Mesenchymal stem cell (in vitro differentiated cells and primary cell): ENCODE measurements at regions not wholly inside any gene's neighbourhood (a gene's known extent, or its start where the extent isn't known, plus 50 kb on each side); places are given as distances from the start of the nearest gene placed in this dataset.

Source experiments
- DNase-seq: peaks from one replicate; pipeline ENCODE4 v3.0.0-alpha.2; 2013
- H2AFZ ChIP-seq: one replicate; pipeline ENCODE4 v1.6.1; 2013; ENCODE audit warnings: low read depth, mild to moderate bottlenecking, control low read depth, inconsistent platforms, low read length, moderate library complexity
- H2AK5ac ChIP-seq: 2 replicates; pipeline ENCODE4 v1.6.1; 2013; ENCODE audit warnings: low read length, moderate library complexity, mild to moderate bottlenecking, inconsistent platforms; ENCODE audit not compliant: severe bottlenecking
- H2BK120ac ChIP-seq: one replicate; pipeline ENCODE4 v1.6.1; 2013; ENCODE audit warnings: low read depth, mild to moderate bottlenecking, inconsistent platforms, low read length, moderate library complexity
- H2BK12ac ChIP-seq, 2 experiments: one replicate each; pipeline ENCODE4 v1.6.1; 2013; ENCODE audit warnings: inconsistent platforms in 2 of 2, low read length in 2 of 2, mild to moderate bottlenecking in 2 of 2, moderate library complexity in 2 of 2, control low read depth in 1 of 2
- H2BK15ac ChIP-seq: one replicate; pipeline ENCODE4 v1.6.1; 2013; ENCODE audit warnings: mild to moderate bottlenecking, low read depth, inconsistent platforms; ENCODE audit not compliant: poor library complexity, severe bottlenecking
- H2BK5ac ChIP-seq: 2 replicates; pipeline ENCODE4 v1.6.1; 2013; ENCODE audit warnings: low read depth, mild to moderate bottlenecking, low read length, control low read depth, inconsistent platforms; ENCODE audit not compliant: poor library complexity, severe bottlenecking
- H3K14ac ChIP-seq, 2 experiments: one replicate each; pipeline ENCODE4 v1.6.1; 2013; ENCODE audit warnings: inconsistent platforms in 2 of 2, low read length in 2 of 2, control low read depth in 1 of 2, mild to moderate bottlenecking in 1 of 2, moderate library complexity in 1 of 2
- H3K18ac ChIP-seq, 2 experiments: one replicate each; pipeline ENCODE4 v1.6.1; 2013; ENCODE audit warnings: inconsistent platforms in 2 of 2, low read length in 2 of 2, control low read depth in 1 of 2, low read depth in 1 of 2, mild to moderate bottlenecking in 1 of 2
- H3K23ac ChIP-seq, 2 experiments: one replicate each; pipeline ENCODE4 v1.6.1; 2013; ENCODE audit warnings: inconsistent platforms in 2 of 2, low read length in 2 of 2, mild to moderate bottlenecking in 2 of 2, moderate library complexity in 2 of 2, control low read depth in 1 of 2
- H3K27ac ChIP-seq: 2 replicates; pipeline ENCODE4 v1.5.1; 2013; ENCODE audit warnings: mild to moderate bottlenecking, moderate library complexity, low read length, control low read depth, inconsistent platforms; ENCODE audit not compliant: poor library complexity, severe bottlenecking
- H3K27me3 ChIP-seq, 2 experiments: 2 replicates each; pipeline versions ENCODE4 v1.6.1 to v1.7.0; 2013; ENCODE audit warnings: low read length in 2 of 2, mild to moderate bottlenecking in 2 of 2, moderate library complexity in 2 of 2, control low read depth in 1 of 2, inconsistent platforms in 1 of 2; ENCODE audit not compliant: control insufficient read depth in 1 of 2, insufficient read depth in 1 of 2
- H3K36me3 ChIP-seq, 2 experiments: 2 replicates each; pipeline versions ENCODE4 v1.6.1 to v1.7.0; 2013; ENCODE audit warnings: low read length in 2 of 2, control low read depth in 1 of 2, inconsistent platforms in 1 of 2, low read depth in 1 of 2, mild to moderate bottlenecking in 1 of 2; ENCODE audit not compliant: insufficient read depth in 2 of 2, control insufficient read depth in 1 of 2
- H3K4ac ChIP-seq, 2 experiments: one replicate each; pipeline ENCODE4 v1.6.1; 2013; ENCODE audit warnings: inconsistent platforms in 2 of 2, low read length in 2 of 2, mild to moderate bottlenecking in 2 of 2, moderate library complexity in 2 of 2, control low read depth in 1 of 2, low read depth in 1 of 2
- H3K4me1 ChIP-seq: 2 replicates; pipeline ENCODE4 v1.6.1; 2013; ENCODE audit warnings: low read depth, low read length, control low read depth; ENCODE audit not compliant: control insufficient read depth, insufficient read depth
- H3K4me2 ChIP-seq: 2 replicates; pipeline ENCODE4 v1.6.1; 2013; ENCODE audit warnings: low read length, mild to moderate bottlenecking, inconsistent platforms; ENCODE audit not compliant: poor library complexity, severe bottlenecking
- H3K4me3 ChIP-seq, 2 experiments: 2 replicates each; pipeline versions ENCODE4 v1.5.1 to v1.7.0; 2013; ENCODE audit warnings: low read length in 2 of 2, mild to moderate bottlenecking in 2 of 2, control low read depth in 1 of 2, low read depth in 1 of 2; ENCODE audit not compliant: insufficient read depth in 1 of 2
- H3K79me1 ChIP-seq: replicated peaks from 2 replicates; pipeline ENCODE4 v1.6.1; 2013; ENCODE audit warnings: mild to moderate bottlenecking, control low read depth, low read length, inconsistent platforms; ENCODE audit not compliant: poor library complexity, severe bottlenecking
- H3K9ac ChIP-seq: 2 replicates; pipeline ENCODE4 v1.7.0; 2013; ENCODE audit warnings: mild to moderate bottlenecking, low read length, moderate library complexity
- H3K9me3 ChIP-seq: 2 replicates; pipeline ENCODE4 v1.7.0; 2013; ENCODE audit warnings: mild to moderate bottlenecking, low read length; ENCODE audit not compliant: control insufficient read depth
- H4K8ac ChIP-seq: one replicate; pipeline ENCODE4 v1.6.1; 2013; ENCODE audit warnings: inconsistent platforms, mild to moderate bottlenecking, low read length, moderate library complexity
- H4K91ac ChIP-seq: one replicate; pipeline ENCODE4 v1.6.1; 2013; ENCODE audit warnings: mild to moderate bottlenecking, low read length, inconsistent platforms
- WGBS: methylation state at CpG from one replicate; pipeline ENCODE4 v1.1.7; 2013; ENCODE audit warnings: mixed read lengths; 5-methylcytosine and 5-hydroxymethylcytosine counted together

DNA sequence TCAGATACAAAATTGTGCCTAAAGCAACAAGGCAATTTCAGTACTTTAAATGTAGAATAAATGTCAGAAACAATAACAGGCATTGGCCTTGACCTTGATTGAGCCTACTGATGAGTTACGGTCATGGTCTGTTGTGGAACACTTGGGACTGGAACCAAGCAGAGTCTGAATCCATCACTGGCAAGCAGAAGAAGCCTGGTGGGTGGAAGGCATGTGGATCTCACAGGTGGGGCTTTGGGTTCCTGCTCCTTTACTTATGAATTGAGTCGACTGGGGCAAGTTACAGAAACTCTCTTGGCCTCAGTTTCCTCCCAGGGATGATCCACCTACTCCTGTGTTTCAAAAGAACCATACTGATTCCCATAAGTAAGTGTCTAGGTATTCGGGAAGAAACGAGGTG is 102.3 kb downstream of the KCNF1 start:
- Histone ChIP-seq H2BK5ac (no peak overlapping the region), H3K27me3 (peaks cover 31 to 58% of the 10 kb centered on the region in 2 experiments), H3K4me1 (no peaks in the 10 kb centered on the region), H2BK15ac (no peak overlapping the region), H4K8ac (no peak overlapping the region), H3K14ac (no peak overlapping the region), H3K9me3 (peaks cover 17% of the 10 kb centered on the region), H3K18ac (no peak overlapping the region), H2BK120ac (no peak overlapping the region), H4K91ac (no peak overlapping the region), H3K36me3 (no peaks in the 10 kb centered on the region), H3K4me3 (no peak overlapping the region), H3K9ac (no peak overlapping the region), H3K27ac (no peak overlapping the region), H3K4ac (no peak overlapping the region), H2AFZ (no peak overlapping the region), H3K79me1 (no peaks in the 10 kb centered on the region), H2BK12ac (no peak overlapping the region), H3K4me2 (no peak overlapping the region), H3K23ac (no peak overlapping the region), H2AK5ac (no peak overlapping the region)
- DNase-seq = no peak
- 92% methylated on average over 4 of the region's 4 CpGs for WGBS

DNA sequence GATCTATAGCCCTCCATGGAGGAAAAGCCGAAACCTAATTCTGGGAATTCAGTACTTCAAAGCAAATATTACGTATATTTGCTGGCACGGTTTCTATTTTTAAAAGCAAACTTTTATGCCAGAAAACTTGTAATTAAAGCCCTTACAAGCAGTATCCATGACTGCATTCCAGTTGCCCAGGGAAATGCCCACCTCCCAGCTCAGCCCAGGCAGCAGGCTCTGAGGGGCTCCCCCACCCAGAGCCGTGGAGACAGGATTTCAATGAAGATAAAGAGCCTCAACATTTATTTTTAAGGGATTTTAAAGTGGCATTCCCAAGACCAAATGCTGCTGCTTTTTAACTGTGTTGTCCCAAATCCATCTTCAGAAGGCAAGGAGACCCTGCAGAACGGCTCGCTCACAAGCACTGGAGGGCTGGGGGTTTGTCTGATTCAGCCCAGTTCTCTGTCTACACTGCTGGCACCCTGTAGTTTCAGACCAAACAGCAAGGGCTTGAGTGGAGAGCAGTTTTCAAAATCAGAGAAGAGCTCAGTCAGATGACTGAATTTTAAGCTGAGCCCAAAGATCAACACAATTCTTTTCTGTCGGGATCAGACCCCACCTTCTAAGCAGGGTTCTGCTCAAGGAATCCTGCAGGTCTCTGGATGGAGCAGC is 105.1 kb downstream of the KCNF1 start:
- no peak overlapping the region for H3K18ac ChIP-seq
- H4K8ac ChIP-seq = no peak overlapping the region
- H3K14ac ChIP-seq = no peak overlapping the region
- no peak overlapping the region for H4K91ac ChIP-seq
- H3K27ac ChIP-seq = no peak overlapping the region
- no peak overlapping the region for H3K4me3 ChIP-seq
- H3K4me2 ChIP-seq = no peak overlapping the region
- no peak overlapping the region for H2BK12ac ChIP-seq
- H2BK120ac ChIP-seq = no peak overlapping the region
- no peak for DNase-seq
- no peak overlapping the region for H2AFZ ChIP-seq
- 92% methylated on average over 7 of the region's 7 CpGs for WGBS
- peaks cover 48 to 70% of the 10 kb centered on the region in 2 experiments for H3K27me3 ChIP-seq
- no peaks in the 10 kb centered on the region for H3K79me1 ChIP-seq
- no peak overlapping the region for H3K4ac ChIP-seq
- H2BK15ac ChIP-seq = no peak overlapping the region
- no peak overlapping the region for H3K9ac ChIP-seq
- no peaks in the 10 kb centered on the region for H3K36me3 ChIP-seq
- no peaks in the 10 kb centered on the region for H3K4me1 ChIP-seq
- H2BK5ac ChIP-seq = no peak overlapping the region
- H3K9me3 ChIP-seq = no peaks in the 10 kb centered on the region
- no peak overlapping the region for H3K23ac ChIP-seq
- no peak overlapping the region for H2AK5ac ChIP-seq

DNA sequence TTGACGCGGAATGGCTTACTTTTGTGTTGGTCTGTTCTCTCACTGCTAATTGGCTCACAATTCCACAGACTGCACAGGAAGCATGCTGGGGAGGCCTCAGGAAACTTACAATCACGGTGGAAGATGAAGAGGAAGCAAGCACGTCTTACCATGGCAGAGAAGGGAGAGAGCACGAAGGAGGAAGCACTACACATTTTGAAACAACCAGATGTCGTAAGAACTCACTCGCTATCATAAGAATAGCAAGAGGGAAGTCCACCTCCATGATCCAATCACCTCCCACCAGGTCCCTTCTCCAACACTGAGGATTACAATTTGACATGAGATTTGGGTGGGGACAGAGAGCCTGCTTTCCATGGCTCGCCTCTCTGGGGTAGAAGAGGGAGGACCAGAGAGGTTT is 106.2 kb downstream of the KCNF1 start:
- peaks cover 53 to 81% of the 10 kb centered on the region in 2 experiments for H3K27me3 ChIP-seq
- no peak overlapping the region for H3K23ac ChIP-seq
- WGBS = 72% methylated on average over 5 of the region's 8 CpGs
- no peak overlapping the region for H3K4me3 ChIP-seq
- no peak overlapping the region for H3K4ac ChIP-seq
- no peak for DNase-seq
- H4K8ac ChIP-seq = no peak overlapping the region
- H3K9me3 ChIP-seq = no peaks in the 10 kb centered on the region
- H2BK5ac ChIP-seq = no peak overlapping the region
- no peak overlapping the region for H3K27ac ChIP-seq
- H3K79me1 ChIP-seq = no peaks in the 10 kb centered on the region
- H3K36me3 ChIP-seq = no peaks in the 10 kb centered on the region
- H2BK120ac ChIP-seq = no peak overlapping the region
- H2AFZ ChIP-seq = no peak overlapping the region
- H2BK15ac ChIP-seq = no peak overlapping the region
- no peak overlapping the region for H3K9ac ChIP-seq
- no peak overlapping the region for H3K18ac ChIP-seq
- H2BK12ac ChIP-seq = no peak overlapping the region
- no peaks in the 10 kb centered on the region for H3K4me1 ChIP-seq
- no peak overlapping the region for H3K14ac ChIP-seq
- H4K91ac ChIP-seq = no peak overlapping the region
- H2AK5ac ChIP-seq = no peak overlapping the region
- H3K4me2 ChIP-seq = no peak overlapping the region

DNA sequence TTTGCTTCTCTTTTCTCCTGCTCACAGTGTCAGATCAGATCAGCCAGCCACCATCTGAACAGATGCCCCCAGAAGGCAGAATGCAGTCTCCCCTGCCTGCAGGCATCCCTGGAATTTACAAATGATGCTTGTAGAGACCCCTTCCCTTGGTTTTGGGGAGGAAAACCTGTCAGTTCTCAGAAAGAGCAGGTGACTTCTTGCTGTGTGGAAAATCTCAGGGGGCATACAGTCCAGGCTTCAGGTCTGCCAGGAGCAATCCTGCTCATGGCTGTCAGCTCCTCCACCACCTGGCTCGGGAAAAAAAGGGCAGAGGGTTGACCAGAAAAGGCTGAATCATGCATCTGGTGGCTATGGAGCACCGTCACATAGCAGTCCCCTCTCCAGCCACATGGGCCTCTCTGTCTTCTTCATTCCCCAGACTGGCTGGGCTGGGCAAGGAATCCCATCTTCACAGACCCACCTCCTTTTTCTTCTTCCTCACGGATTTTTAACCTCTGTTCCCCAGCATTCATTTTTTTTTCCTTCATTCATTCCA is 107.0 kb downstream of the KCNF1 start:
- Histone ChIP-seq H2BK12ac (no peak overlapping the region), H3K79me1 (no peaks in the 10 kb centered on the region), H3K4me2 (no peak overlapping the region), H3K9me3 (no peaks in the 10 kb centered on the region), H2BK5ac (no peak overlapping the region), H2AK5ac (no peak overlapping the region), H3K4ac (no peak overlapping the region), H3K36me3 (no peaks in the 10 kb centered on the region), H2BK120ac (no peak overlapping the region), H3K27me3 (peaks cover 53 to 81% of the 10 kb centered on the region in 2 experiments), H3K27ac (no peak overlapping the region), H2AFZ (no peak overlapping the region), H4K91ac (no peak overlapping the region), H3K4me3 (no peak overlapping the region), H3K9ac (no peak overlapping the region), H3K23ac (peak overlapping the region in 1 of 2 experiments; percentile 17), H3K4me1 (no peaks in the 10 kb centered on the region), H3K18ac (no peak overlapping the region), H2BK15ac (peak overlapping the region; percentile 15), H4K8ac (no peak overlapping the region), H3K14ac (peak overlapping the region in 1 of 2 experiments; percentile 38)
- 60% methylated on average over 2 of the region's 3 CpGs for WGBS
- DNase-seq = no peak
